HCT116 (cell line): ENCODE measurements at regions not wholly inside any gene's neighbourhood (a gene's known extent, or its start where the extent isn't known, plus 50 kb on each side); places are given as distances from the start of the nearest gene placed in this dataset.

Experiments
- ATAC-seq: fragments of 200-7000 bp; cut with Tn5 transposase; 2 replicates; pipeline ENCODE4 v1.9.1; 2020; ENCODE audit warnings: mild to moderate bottlenecking, moderate library complexity
- BruUV-seq: library from RNA; stranded (reverse); fragments of 400-500 nt; replicated peaks from 2 replicates; lab custom pipeline; 2021; lab: Mats Ljungman, UMichigan
- CTCF ChIA-PET: fragments of 300-600 bp; sonication (Branson Sonifier 250); formaldehyde crosslinking; loops from one replicate; lab custom pipeline; 2021; ENCODE audit warnings: antibody characterized with exemption; lab: Charles Lee
- POLR2A ChIA-PET: fragments of 300-600, 350-600 bp; sonication (Branson Sonifier 250); formaldehyde crosslinking; loops from one replicate; lab custom pipeline; 2021; ENCODE audit warnings: antibody characterized with exemption; lab: Charles Lee
- RAD21 ChIA-PET, 2 experiments: fragments of 300-600 bp; sonication (Branson Sonifier 250); formaldehyde crosslinking; loops; one replicate each; lab custom pipeline; 2023; ENCODE audit warnings: low total read pairs in 2 of 2; ENCODE audit not compliant: uncharacterized antibody in 2 of 2, unreplicated experiment in 2 of 2, low non-redundant PET in 1 of 2; lab: Charles Lee
- DNase-seq: peaks from one replicate; pipeline ENCODE4 v3.0.0-alpha.2; 2010; ENCODE audit warnings: low read depth, low spot score
- H2AFZ ChIP-seq: fragments of 200-600 bp; shearing (Covaris generic), sonication (generic); 2 replicates; pipeline ENCODE4 v1.6.1; 2017; ENCODE audit warnings: low read depth, mixed run types, mixed read lengths, antibody characterized with exemption, low read length; ENCODE audit not compliant: poor library complexity, severe bottlenecking
- H3K27ac ChIP-seq: 2 replicates; pipeline ENCODE4 v1.5.1; 2012; ENCODE audit warnings: low read depth, low read length
- H3K27me3 ChIP-seq: fragments of 200-600 bp; sonication (generic); 2 replicates; pipeline ENCODE4 v1.6.1; 2016; ENCODE audit warnings: mixed run types, low read length, mixed read lengths; ENCODE audit not compliant: insufficient read depth
- H3K36me3 ChIP-seq, 2 experiments: fragments of 200-500 bp in 1 of 2; fragments of 200-600 bp in 1 of 2; sonication (Bioruptor generic) in 1 of 2; sonication (generic) in 1 of 2; 2 replicates each; pipeline versions ENCODE4 v1.5.1 to v1.6.1; 2014 to 2016; ENCODE audit warnings: low read length in 2 of 2, inconsistent platforms in 1 of 2, mixed read lengths in 1 of 2, mixed run types in 1 of 2; ENCODE audit not compliant: insufficient read depth in 2 of 2, control insufficient read depth in 1 of 2
- H3K4me1 ChIP-seq, 2 experiments: fragments of 200-600 bp in 1 of 2; sonication (generic) in 1 of 2; 2 replicates each; pipeline versions ENCODE4 v1.5.1 to v1.6.1; 2012 to 2017; ENCODE audit warnings: low read length in 2 of 2, inconsistent platforms in 1 of 2, mild to moderate bottlenecking in 1 of 2, mixed read lengths in 1 of 2, mixed run types in 1 of 2, moderate library complexity in 1 of 2; ENCODE audit not compliant: insufficient read depth in 2 of 2, control insufficient read depth in 1 of 2
- H3K4me2 ChIP-seq: fragments of 200-600 bp; sonication (generic); 2 replicates; pipeline ENCODE4 v1.6.1; 2017; ENCODE audit warnings: mixed run types, low read length, mixed read lengths
- H3K4me3 ChIP-seq, 2 experiments: fragments of 200-600 bp in 1 of 2; sonication (generic) in 1 of 2; replicated peaks in 1 of 2; 2 replicates each; pipeline ENCODE4 v1.5.1; 2011 to 2016; ENCODE audit warnings: low read length in 2 of 2, control low read depth in 1 of 2, low read depth in 1 of 2, mild to moderate bottlenecking in 1 of 2, mixed read lengths in 1 of 2, mixed run types in 1 of 2
- H3K79me2 ChIP-seq: fragments of 200-600 bp; sonication (generic); 2 replicates; pipeline ENCODE4 v1.6.1; 2017; ENCODE audit warnings: mild to moderate bottlenecking, mixed run types, low read length, moderate library complexity, mixed read lengths; ENCODE audit not compliant: insufficient read depth
- H3K9ac ChIP-seq: fragments of 200-600 bp; sonication (generic); 2 replicates; pipeline ENCODE4 v1.6.1; 2016; ENCODE audit warnings: low read length, mixed read lengths
- H3K9me2 ChIP-seq: fragments of 200-600 bp; sonication (generic), shearing (Covaris generic); 2 replicates; pipeline ENCODE4 v1.6.1; 2017; ENCODE audit warnings: mixed run types, mild to moderate bottlenecking, moderate library complexity; ENCODE audit not compliant: insufficient read depth
- H3K9me3 ChIP-seq, 2 experiments: fragments of 200-500 bp in 1 of 2; fragments of 200-600 bp in 1 of 2; sonication (Bioruptor generic) in 1 of 2; sonication (generic) in 1 of 2; 2 replicates each; pipeline ENCODE4 v1.6.1; 2014 to 2017; ENCODE audit warnings: low read length in 2 of 2, mixed read lengths in 2 of 2, inconsistent platforms in 1 of 2, low read depth in 1 of 2, mild to moderate bottlenecking in 1 of 2, mixed run types in 1 of 2, moderate library complexity in 1 of 2; ENCODE audit not compliant: control insufficient read depth in 1 of 2, insufficient read depth in 1 of 2
- H4K20me1 ChIP-seq: fragments of 200-600 bp; sonication (generic), shearing (Covaris generic); 2 replicates; pipeline ENCODE4 v1.6.1; 2017; ENCODE audit warnings: mixed run types, mild to moderate bottlenecking, moderate library complexity; ENCODE audit not compliant: insufficient read depth
- CBX3 ChIP-seq: IDR thresholded peaks from 2 replicates; pipeline ENCODE4 v1.6.1; 2012; ENCODE audit warnings: low read depth
- CEBPB ChIP-seq: IDR thresholded peaks from 2 replicates; pipeline ENCODE4 v1.6.1; 2012; ENCODE audit warnings: low read depth
- CTCF ChIP-seq, 3 experiments: fragments of 200-600 bp in 1 of 3; sonication (generic) in 1 of 3; IDR thresholded peaks in 2 of 3; conservative IDR thresholded peaks in 1 of 3; 2 replicates each; pipeline ENCODE4 v1.5.1; 2012 to 2017; ENCODE audit warnings: low read depth in 2 of 3, low read length in 2 of 3, antibody characterized with exemption in 1 of 3, borderline replicate concordance in 1 of 3, control low read depth in 1 of 3, mild to moderate bottlenecking in 1 of 3, mixed read lengths in 1 of 3, mixed run types in 1 of 3, moderate library complexity in 1 of 3; ENCODE audit not compliant: insufficient read depth in 1 of 3
- EZH2 ChIP-seq: fragments of 200-600 bp; sonication (generic); IDR thresholded peaks from 2 replicates; pipeline ENCODE4 v1.6.1; 2017; ENCODE audit warnings: antibody characterized with exemption, mixed run types
- FOSL1 ChIP-seq: IDR thresholded peaks from 2 replicates; pipeline ENCODE4 v1.6.1; 2012; ENCODE audit warnings: low read depth
- MAX ChIP-seq: IDR thresholded peaks from 2 replicates; pipeline ENCODE4 v1.6.1; 2012
- SP1 ChIP-seq: IDR thresholded peaks from 2 replicates; pipeline ENCODE4 v1.6.1; 2012; ENCODE audit warnings: low read depth
- YY1 ChIP-seq: IDR thresholded peaks from 2 replicates; pipeline ENCODE4 v1.6.1; 2011; ENCODE audit warnings: low read length, low read depth, moderate library complexity, mild to moderate bottlenecking; ENCODE audit not compliant: insufficient replicate concordance; ENCODE audit errors: extremely low read depth
- ZBTB33 ChIP-seq: IDR thresholded peaks from 2 replicates; pipeline ENCODE4 v1.6.1; 2011; ENCODE audit warnings: mild to moderate bottlenecking, low read length, moderate library complexity; ENCODE audit not compliant: insufficient replicate concordance; ENCODE audit errors: extremely low read depth
- ZFX ChIP-seq: fragments of 450-650 bp; IDR thresholded peaks from 2 replicates; pipeline ENCODE4 v1.6.1; 2017
- intact Hi-C: fragments of 100-400 bp; cut with micrococcal nuclease; formaldehyde crosslinking; loops from 2 replicates; pipeline ENCODE4 v1.10.0; 2022

GRCh38 chr5:38756068-38756467, 89.7 kb upstream of the OSMR start (continued):
- TF ChIP-seq ZFX (no peak), FOSL1 (no peak), MAX (no peak)

- Histone ChIP-seq H3K36me3 (no peaks in the 10 kb centered on the region), H3K9me3 (no peaks in the 10 kb centered on the region), H3K27ac (no peak overlapping the region), H2AFZ (no peak overlapping the region), H3K9me2 (no peaks in the 10 kb centered on the region), H3K4me1 (no peaks in the 10 kb centered on the region), H3K27me3 (no peaks in the 10 kb centered on the region), H4K20me1 (no peaks in the 10 kb centered on the region), H3K9ac (no peak overlapping the region), H3K79me2 (no peaks in the 10 kb centered on the region), H3K4me2 (no peak overlapping the region), H3K4me3 (no peak overlapping the region)
- ChIA-PET POLR2A (no interaction called here), RAD21 (no interaction called here), CTCF (no interaction called here)
- TF ChIP-seq YY1 (no peak), EZH2 (no peak)
- ATAC-seq (no peak), DNase-seq (no peak)
- no TSS peak for BruUV-seq
- intact Hi-C loops, result no loop called here
These were observed 88.2 kb upstream of the OSMR start for GRCh38 chr5:38757451-38758245.

- ATAC-seq (no peak), DNase-seq (no peak)
- Histone ChIP-seq H3K4me1 (no peaks in the 10 kb centered on the region), H3K9me3 (no peaks in the 10 kb centered on the region), H3K4me2 (no peak overlapping the region), H2AFZ (no peak overlapping the region), H4K20me1 (no peaks in the 10 kb centered on the region), H3K4me3 (no peak overlapping the region), H3K79me2 (no peaks in the 10 kb centered on the region), H3K9ac (no peak overlapping the region), H3K36me3 (no peaks in the 10 kb centered on the region), H3K27me3 (no peaks in the 10 kb centered on the region), H3K27ac (no peak overlapping the region), H3K9me2 (no peaks in the 10 kb centered on the region)
- no TSS peak for BruUV-seq
- RAD21 ChIA-PET, result interaction anchor here in 1 of 2 experiments (0.6 kb wide), 1 partner anchor 376 kb away, joined by 5 read pairs; no protein-coding TSS in a partner anchor
- intact Hi-C loops, result no loop called here
- POLR2A ChIA-PET, result no interaction called here
- CTCF ChIA-PET, result no interaction called here
- TF ChIP-seq SP1, result no peak
- TF ChIP-seq CTCF (IDR thresholded peaks at IDR 0.05 in 2 of 3, conservative IDR thresholded peaks at IDR 0.05 in 1 of 3; ENCODE audit: borderline replicate concordance in 1 of 3, insufficient read depth in 1 of 3, low read depth in 2 of 3, low read length in 2 of 3), result no peak
- TF ChIP-seq CEBPB, result no peak
- TF ChIP-seq ZBTB33, result no peak
- TF ChIP-seq CBX3, result no peak
- TF ChIP-seq ZFX, result no peak
These were observed 86.8 kb upstream of the OSMR start for GRCh38 chr5:38758774-38759600.
